ENCODE measurements at regions not wholly inside any gene's neighbourhood (a gene's known extent, or its start where the extent isn't known, plus 50 kb on each side); places are given as distances from the start of the nearest gene placed in this dataset.

- no peak for TF ChIP-seq CTCF (IDR thresholded peaks at IDR 0.05; ENCODE audit: insufficient read depth, low read length)
- TF ChIP-seq, protein P1, sequence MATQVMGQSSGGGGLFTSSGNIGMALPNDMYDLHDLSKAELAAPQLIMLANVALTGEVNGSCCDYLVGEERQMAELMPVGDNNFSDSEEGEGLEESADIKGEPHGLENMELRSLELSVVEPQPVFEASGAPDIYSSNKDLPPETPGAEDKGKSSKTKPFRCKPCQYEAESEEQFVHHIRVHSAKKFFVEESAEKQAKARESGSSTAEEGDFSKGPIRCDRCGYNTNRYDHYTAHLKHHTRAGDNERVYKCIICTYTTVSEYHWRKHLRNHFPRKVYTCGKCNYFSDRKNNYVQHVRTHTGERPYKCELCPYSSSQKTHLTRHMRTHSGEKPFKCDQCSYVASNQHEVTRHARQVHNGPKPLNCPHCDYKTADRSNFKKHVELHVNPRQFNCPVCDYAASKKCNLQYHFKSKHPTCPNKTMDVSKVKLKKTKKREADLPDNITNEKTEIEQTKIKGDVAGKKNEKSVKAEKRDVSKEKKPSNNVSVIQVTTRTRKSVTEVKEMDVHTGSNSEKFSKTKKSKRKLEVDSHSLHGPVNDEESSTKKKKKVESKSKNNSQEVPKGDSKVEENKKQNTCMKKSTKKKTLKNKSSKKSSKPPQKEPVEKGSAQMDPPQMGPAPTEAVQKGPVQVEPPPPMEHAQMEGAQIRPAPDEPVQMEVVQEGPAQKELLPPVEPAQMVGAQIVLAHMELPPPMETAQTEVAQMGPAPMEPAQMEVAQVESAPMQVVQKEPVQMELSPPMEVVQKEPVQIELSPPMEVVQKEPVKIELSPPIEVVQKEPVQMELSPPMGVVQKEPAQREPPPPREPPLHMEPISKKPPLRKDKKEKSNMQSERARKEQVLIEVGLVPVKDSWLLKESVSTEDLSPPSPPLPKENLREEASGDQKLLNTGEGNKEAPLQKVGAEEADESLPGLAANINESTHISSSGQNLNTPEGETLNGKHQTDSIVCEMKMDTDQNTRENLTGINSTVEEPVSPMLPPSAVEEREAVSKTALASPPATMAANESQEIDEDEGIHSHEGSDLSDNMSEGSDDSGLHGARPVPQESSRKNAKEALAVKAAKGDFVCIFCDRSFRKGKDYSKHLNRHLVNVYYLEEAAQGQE (IDR thresholded peaks at IDR 0.05; ENCODE audit: insufficient replicate concordance, low read depth), result no peak
Measured at GRCh38 chr20:11976966-11977365, 59.3 kb downstream of the BTBD3 start.

All from HL-60 (cell line).